ENCODE measurements at regions not wholly inside any gene's neighbourhood (a gene's known extent, or its start where the extent isn't known, plus 50 kb on each side); places are given as distances from the start of the nearest gene placed in this dataset.

DNA sequence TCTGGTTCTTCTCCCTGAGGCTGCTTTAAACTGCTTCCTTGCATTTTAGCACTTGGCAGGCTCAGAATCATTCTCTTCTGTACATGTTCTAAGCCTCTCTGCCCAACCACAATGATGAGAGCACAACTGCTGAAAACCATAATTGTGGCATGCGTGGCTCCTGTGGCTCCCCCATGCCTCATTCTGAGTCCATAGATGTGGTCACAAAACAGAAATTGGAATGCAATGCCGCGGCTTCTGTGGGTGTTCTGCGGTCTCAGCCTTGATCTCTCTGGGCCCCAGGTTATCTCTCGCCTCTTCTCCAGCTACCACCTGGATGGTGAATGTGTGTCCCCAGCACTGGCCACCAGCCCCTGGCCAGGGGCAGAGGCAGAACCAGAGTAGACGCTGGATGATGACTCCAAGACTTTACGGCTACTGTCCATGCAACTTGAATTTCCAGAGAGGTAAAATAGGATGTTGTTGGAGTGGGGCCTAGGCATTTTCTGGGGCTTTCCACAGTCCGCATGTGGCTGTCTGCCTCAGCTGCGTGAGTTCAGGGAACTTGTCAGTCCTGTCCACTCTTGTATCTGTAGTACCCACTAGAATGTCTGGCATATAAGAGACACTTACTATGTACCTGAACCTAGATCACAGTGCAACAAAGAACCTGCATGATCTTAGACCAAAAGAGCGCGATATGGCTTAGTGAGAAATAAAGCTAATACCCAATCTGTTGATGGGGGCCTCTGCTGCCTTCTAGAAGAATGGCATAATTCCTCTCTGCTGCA is 52.4 kb upstream of the ADRB1 start:
- TF ChIP-seq CTCF (conservative IDR thresholded peaks at IDR 0.05 in 1 of 2, IDR thresholded peaks at IDR 0.05 in 1 of 2; ENCODE audit: extremely low read depth in 1 of 2, insufficient read depth in 1 of 2, low read depth in 1 of 2, low read length in 2 of 2) = no peak
- no peak for TF ChIP-seq EZH2 (IDR thresholded peaks at IDR 0.05; ENCODE audit: borderline replicate concordance, low read length)

Measured in mammary epithelial cell (primary cell).